ENCODE measurements at regions not wholly inside any gene's neighbourhood (a gene's known extent, or its start where the extent isn't known, plus 50 kb on each side); places are given as distances from the start of the nearest gene placed in this dataset.

DNA sequence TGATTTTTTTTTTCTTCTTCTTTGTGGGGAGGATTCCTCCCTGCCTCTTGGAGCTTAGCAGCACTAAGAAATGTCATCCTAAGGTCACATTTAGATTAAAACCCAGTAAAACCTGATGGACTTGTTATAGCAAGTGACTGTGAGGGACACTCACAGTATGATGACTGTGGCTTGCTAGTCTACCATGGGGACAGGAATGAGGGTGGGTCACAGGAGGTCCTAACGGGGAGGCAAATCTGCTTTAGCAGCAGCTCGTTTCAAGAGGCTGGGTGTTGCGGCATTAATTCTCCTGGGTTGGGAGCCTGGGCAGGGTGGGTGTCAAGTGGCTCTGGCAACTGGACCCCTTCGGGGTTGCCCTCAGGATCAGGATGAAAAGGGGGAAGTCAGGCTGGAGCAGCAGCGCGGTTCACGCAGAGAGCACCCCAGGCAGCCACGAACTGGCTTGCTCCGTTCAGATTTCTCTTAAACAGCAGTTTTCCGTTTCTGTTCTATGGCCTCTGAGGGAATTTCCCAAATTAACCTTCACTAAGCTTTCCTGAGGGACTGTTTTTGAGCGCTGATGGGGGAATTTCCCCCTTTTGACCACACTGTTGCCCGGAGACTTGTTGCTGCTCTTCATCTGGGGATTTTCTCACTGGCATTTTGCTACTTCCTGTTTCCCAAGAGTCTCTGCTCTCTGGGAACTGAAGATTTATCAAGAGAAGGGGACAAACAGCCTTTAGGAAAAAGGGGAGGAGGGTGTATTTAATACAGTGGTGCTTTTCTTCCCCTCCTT is 59.8 kb upstream of the PELI1 start:
- Histone ChIP-seq H3K36me3 (ENCODE audit: control insufficient read depth, insufficient read depth, low read length) (no peaks in the 10 kb centered on the region), H3K79me2 (no peaks in the 10 kb centered on the region), H3K4me2 (ENCODE audit: low read length) (peak overlapping the region; percentile 26), H3K4me1 (peaks cover 7% of the 10 kb centered on the region), H3K9ac (no peak overlapping the region), H3K27me3 (ENCODE audit: control insufficient read depth, insufficient read depth, low read length) (no peaks in the 10 kb centered on the region), H3K9me3 (ENCODE audit: control insufficient read depth, low read length) (no peaks in the 10 kb centered on the region), H3K27ac (peak overlapping the region; percentile 42), H3K4me3 (ENCODE audit: low read depth, low read length) (no peak overlapping the region), H2AFZ (peak overlapping the region; percentile 80)
- TF ChIP-seq, protein P1, sequence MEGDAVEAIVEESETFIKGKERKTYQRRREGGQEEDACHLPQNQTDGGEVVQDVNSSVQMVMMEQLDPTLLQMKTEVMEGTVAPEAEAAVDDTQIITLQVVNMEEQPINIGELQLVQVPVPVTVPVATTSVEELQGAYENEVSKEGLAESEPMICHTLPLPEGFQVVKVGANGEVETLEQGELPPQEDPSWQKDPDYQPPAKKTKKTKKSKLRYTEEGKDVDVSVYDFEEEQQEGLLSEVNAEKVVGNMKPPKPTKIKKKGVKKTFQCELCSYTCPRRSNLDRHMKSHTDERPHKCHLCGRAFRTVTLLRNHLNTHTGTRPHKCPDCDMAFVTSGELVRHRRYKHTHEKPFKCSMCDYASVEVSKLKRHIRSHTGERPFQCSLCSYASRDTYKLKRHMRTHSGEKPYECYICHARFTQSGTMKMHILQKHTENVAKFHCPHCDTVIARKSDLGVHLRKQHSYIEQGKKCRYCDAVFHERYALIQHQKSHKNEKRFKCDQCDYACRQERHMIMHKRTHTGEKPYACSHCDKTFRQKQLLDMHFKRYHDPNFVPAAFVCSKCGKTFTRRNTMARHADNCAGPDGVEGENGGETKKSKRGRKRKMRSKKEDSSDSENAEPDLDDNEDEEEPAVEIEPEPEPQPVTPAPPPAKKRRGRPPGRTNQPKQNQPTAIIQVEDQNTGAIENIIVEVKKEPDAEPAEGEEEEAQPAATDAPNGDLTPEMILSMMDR (IDR thresholded peaks at IDR 0.05): no peak

DNA sequence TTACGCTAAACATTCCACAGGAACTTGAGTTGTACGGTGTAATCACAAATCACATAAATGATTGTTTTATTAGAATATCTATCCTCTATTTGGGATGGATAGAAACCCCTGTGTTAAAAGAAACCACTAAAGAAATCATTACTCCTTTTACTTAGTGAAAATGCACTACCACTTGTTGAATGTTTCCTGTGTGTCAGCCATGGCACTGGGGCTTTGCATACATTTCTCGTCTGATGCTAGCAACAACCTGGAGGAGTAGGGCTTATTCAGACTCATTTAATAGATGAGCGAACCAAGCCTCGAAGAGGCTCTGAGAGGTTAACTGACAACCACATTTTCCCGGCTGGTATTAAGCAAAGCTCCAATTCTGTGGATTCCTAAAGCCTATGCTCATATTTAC is 60.5 kb upstream of the PELI1 start:
- no peaks in the 10 kb centered on the region for H3K36me3 ChIP-seq (ENCODE audit: control insufficient read depth, insufficient read depth, low read length)
- no peak overlapping the region for H3K4me2 ChIP-seq (ENCODE audit: low read length)
- no peak overlapping the region for H3K4me3 ChIP-seq (ENCODE audit: low read depth, low read length)
- peaks cover 7% of the 10 kb centered on the region for H3K4me1 ChIP-seq
- H3K9me3 ChIP-seq (ENCODE audit: control insufficient read depth, low read length): no peaks in the 10 kb centered on the region
- peak overlapping the region; percentile 80 for H2AFZ ChIP-seq
- TF ChIP-seq, protein P1 (IDR thresholded peaks at IDR 0.05): no peak
- no peaks in the 10 kb centered on the region for H3K27me3 ChIP-seq (ENCODE audit: control insufficient read depth, insufficient read depth, low read length)
- no peaks in the 10 kb centered on the region for H3K79me2 ChIP-seq
- no peak overlapping the region for H3K9ac ChIP-seq
- H3K27ac ChIP-seq: peak overlapping the region; percentile 42

DNA sequence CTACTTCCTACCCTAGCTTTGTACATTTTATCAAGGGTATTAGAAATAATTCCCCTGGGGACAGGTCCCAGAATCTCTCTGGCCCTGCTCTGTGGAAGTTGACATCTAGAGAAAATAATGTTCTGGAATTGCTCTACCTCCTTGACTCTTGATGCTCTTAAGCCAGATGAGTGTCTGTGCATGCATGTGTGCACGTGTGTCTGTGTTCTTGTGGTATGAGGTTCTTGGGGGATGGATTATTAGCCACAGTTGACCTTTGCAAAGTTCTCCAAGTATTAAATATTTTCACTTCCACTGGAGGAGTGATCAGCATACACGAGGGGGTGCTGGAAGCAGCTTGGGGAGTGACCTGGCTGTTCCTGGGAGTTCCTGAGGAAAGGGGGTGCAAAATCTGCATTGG is 61.2 kb upstream of the PELI1 start:
- no peaks in the 10 kb centered on the region for H3K27me3 ChIP-seq (ENCODE audit: control insufficient read depth, insufficient read depth, low read length)
- no peaks in the 10 kb centered on the region for H3K36me3 ChIP-seq (ENCODE audit: control insufficient read depth, insufficient read depth, low read length)
- H3K9ac ChIP-seq: no peak overlapping the region
- no peak overlapping the region for H3K4me2 ChIP-seq (ENCODE audit: low read length)
- no peaks in the 10 kb centered on the region for H3K79me2 ChIP-seq
- TF ChIP-seq, protein P1 (IDR thresholded peaks at IDR 0.05): no peak
- H3K4me3 ChIP-seq (ENCODE audit: low read depth, low read length): no peak overlapping the region
- H2AFZ ChIP-seq: no peak overlapping the region
- H3K9me3 ChIP-seq (ENCODE audit: control insufficient read depth, low read length): no peaks in the 10 kb centered on the region
- no peak overlapping the region for H3K27ac ChIP-seq
- peaks cover 7% of the 10 kb centered on the region for H3K4me1 ChIP-seq

DNA sequence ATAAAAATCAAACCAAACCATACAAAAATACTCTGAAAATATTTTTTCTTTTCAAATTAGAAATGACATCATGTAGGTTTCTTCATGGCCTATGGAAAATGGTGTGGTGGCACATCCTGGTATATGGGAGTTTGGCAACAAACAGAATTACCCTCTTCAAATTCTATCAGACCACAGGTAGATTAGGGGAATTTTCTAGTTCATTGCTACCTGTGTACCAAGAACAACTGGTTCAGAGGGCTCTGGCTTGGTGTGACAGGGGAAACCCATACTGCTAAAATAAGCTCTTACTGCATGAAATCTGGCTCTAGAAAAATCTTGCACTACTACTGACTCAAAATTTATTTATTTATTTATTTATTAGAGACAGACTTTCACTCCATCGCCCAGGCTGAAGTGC is 63.4 kb upstream of the PELI1 start:
- H3K27ac ChIP-seq: no peak overlapping the region
- TF ChIP-seq, protein P1 (IDR thresholded peaks at IDR 0.05): no peak
- H3K9ac ChIP-seq: no peak overlapping the region
- H3K36me3 ChIP-seq (ENCODE audit: control insufficient read depth, insufficient read depth, low read length): no peaks in the 10 kb centered on the region
- no peaks in the 10 kb centered on the region for H3K27me3 ChIP-seq (ENCODE audit: control insufficient read depth, insufficient read depth, low read length)
- no peak overlapping the region for H2AFZ ChIP-seq
- H3K9me3 ChIP-seq (ENCODE audit: control insufficient read depth, low read length): no peaks in the 10 kb centered on the region
- H3K4me3 ChIP-seq (ENCODE audit: low read depth, low read length): no peak overlapping the region
- peaks cover 7% of the 10 kb centered on the region for H3K4me1 ChIP-seq
- no peak overlapping the region for H3K4me2 ChIP-seq (ENCODE audit: low read length)
- H3K79me2 ChIP-seq: no peaks in the 10 kb centered on the region

DNA sequence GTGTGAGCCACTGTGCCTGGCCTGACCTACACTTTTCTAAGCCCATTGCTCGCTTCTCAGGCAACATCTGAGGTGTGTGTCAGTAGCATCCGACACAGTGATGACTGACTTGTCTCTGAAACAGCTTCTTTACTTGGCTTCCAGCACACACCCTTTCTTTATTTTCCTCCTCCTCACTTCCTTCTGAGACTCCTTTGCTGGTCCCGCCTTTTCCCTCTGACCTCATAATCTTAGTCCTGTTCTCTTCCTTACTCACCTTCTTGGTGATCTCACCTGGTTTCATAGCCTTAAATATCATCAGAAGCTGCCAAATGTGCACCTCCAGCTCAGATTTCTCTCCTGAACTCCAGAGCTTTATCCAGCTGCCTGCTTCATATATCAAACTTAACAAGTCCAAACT is 66.6 kb upstream of the PELI1 start:
- Histone ChIP-seq H3K27ac (no peak overlapping the region), H3K4me3 (ENCODE audit: low read depth, low read length) (no peak overlapping the region), H3K4me2 (ENCODE audit: low read length) (no peak overlapping the region), H3K79me2 (no peaks in the 10 kb centered on the region), H3K9me3 (ENCODE audit: control insufficient read depth, low read length) (no peaks in the 10 kb centered on the region), H2AFZ (no peak overlapping the region), H3K36me3 (ENCODE audit: control insufficient read depth, insufficient read depth, low read length) (no peaks in the 10 kb centered on the region), H3K27me3 (ENCODE audit: control insufficient read depth, insufficient read depth, low read length) (no peaks in the 10 kb centered on the region), H3K4me1 (no peaks in the 10 kb centered on the region), H3K9ac (no peak overlapping the region)
- TF ChIP-seq, protein P1 (IDR thresholded peaks at IDR 0.05): no peak
